WTC11 (cell line): ENCODE measurements at regions not wholly inside any gene's neighbourhood (a gene's known extent, or its start where the extent isn't known, plus 50 kb on each side); places are given as distances from the start of the nearest gene placed in this dataset.

ENCODE experiments used
- ATAC-seq: fragments of 200-7000 bp; cut with Tn5 transposase; 2 replicates; pipeline ENCODE4 v1.10.0; 2021; ENCODE audit warnings: mild to moderate bottlenecking, moderate library complexity
- CTCF ChIA-PET: fragments of 300-600 bp; sonication (Branson Sonifier 250); formaldehyde crosslinking; loops from one replicate; lab custom pipeline; 2021; ENCODE audit warnings: antibody characterized with exemption; lab: Charles Lee
- POLR2A ChIA-PET: fragments of 350-600 bp; sonication (Branson Sonifier 250); formaldehyde crosslinking; loops from one replicate; lab custom pipeline; 2021; ENCODE audit warnings: antibody characterized with exemption; lab: Charles Lee
- DNase-seq: peaks from one replicate; pipeline ENCODE4 v3.0.0; 2021; ENCODE audit warnings: low spot score
- H3K27ac Mint-ChIP-seq: 2 replicates; pipeline ENCODE4 v1.8.0; 2021; ENCODE audit warnings: mixed read lengths
- H3K27me3 Mint-ChIP-seq: 2 replicates; pipeline ENCODE4 v1.8.0; 2021; ENCODE audit warnings: low read depth, mild to moderate bottlenecking, moderate library complexity, mixed read lengths
- H3K36me3 Mint-ChIP-seq: 2 replicates; pipeline ENCODE4 v1.8.0; 2021; ENCODE audit warnings: mixed read lengths
- H3K4me1 Mint-ChIP-seq: 2 replicates; pipeline ENCODE4 v1.8.0; 2022; ENCODE audit warnings: mixed read lengths
- H3K4me3 Mint-ChIP-seq: 2 replicates; pipeline ENCODE4 v1.8.0; 2021; ENCODE audit warnings: mild to moderate bottlenecking, moderate library complexity, mixed read lengths
- H3K9me3 Mint-ChIP-seq: 2 replicates; pipeline ENCODE4 v1.8.0; 2021; ENCODE audit warnings: mixed read lengths
- CREM ChIP-seq: sonication (generic); formaldehyde crosslinking; IDR thresholded peaks from 2 replicates; pipeline ENCODE4 v1.8.1; 2022; ENCODE audit warnings: mild to moderate bottlenecking, missing genetic modification reagents, moderate library complexity
- ELF4 ChIP-seq: sonication (generic); formaldehyde crosslinking; IDR thresholded peaks from 2 replicates; pipeline ENCODE4 v1.8.1; 2022; ENCODE audit warnings: low read depth, mild to moderate bottlenecking, moderate library complexity, missing genetic modification reagents
- FOXJ3 ChIP-seq: sonication (generic); formaldehyde crosslinking; IDR thresholded peaks from 2 replicates; pipeline ENCODE4 v1.9.0; 2021; ENCODE audit warnings: missing genetic modification reagents, mild to moderate bottlenecking, borderline replicate concordance
- FOXP1 ChIP-seq: sonication (generic); formaldehyde crosslinking; IDR thresholded peaks from 2 replicates; pipeline ENCODE4 v1.8.0; 2022; ENCODE audit warnings: missing genetic modification reagents, mild to moderate bottlenecking, moderate library complexity, borderline replicate concordance
- GTF2I ChIP-seq: fragments of 250-450 bp; sonication (Bioruptor Pico); conservative IDR thresholded peaks from 2 replicates; pipeline ENCODE4 v1.4.0; 2021; ENCODE audit warnings: mild to moderate bottlenecking
- IRF2 ChIP-seq: sonication (generic); formaldehyde crosslinking; IDR thresholded peaks from 2 replicates; pipeline ENCODE4 v1.8.0; 2022; ENCODE audit warnings: low read depth, missing genetic modification reagents, borderline replicate concordance
- MXD4 ChIP-seq: fragments of 250-450 bp; sonication (Bioruptor Pico); IDR thresholded peaks from 2 replicates; pipeline ENCODE4 v1.8.0; 2021; ENCODE audit warnings: mild to moderate bottlenecking, moderate library complexity, borderline replicate concordance
- NR1H2 ChIP-seq: sonication (generic); formaldehyde crosslinking; IDR thresholded peaks from 2 replicates; pipeline ENCODE4 v1.9.0; 2021; ENCODE audit warnings: mild to moderate bottlenecking, moderate library complexity, missing genetic modification reagents
- PRRX2 ChIP-seq: fragments of 250-450 bp; sonication (Bioruptor Pico); IDR thresholded peaks from 2 replicates; pipeline ENCODE4 v1.8.0; 2021; ENCODE audit warnings: mild to moderate bottlenecking
- RELA ChIP-seq: sonication (generic); formaldehyde crosslinking; IDR thresholded peaks from 2 replicates; pipeline ENCODE4 v1.8.1; 2022; ENCODE audit warnings: missing genetic modification reagents, mild to moderate bottlenecking, borderline replicate concordance
- TCF7 ChIP-seq: sonication (generic); formaldehyde crosslinking; IDR thresholded peaks from 2 replicates; pipeline ENCODE4 v1.8.0; 2022; ENCODE audit warnings: mild to moderate bottlenecking, low read depth, missing genetic modification reagents, moderate library complexity
- ZNF671 ChIP-seq: fragments of 250-450 bp; sonication (Bioruptor Pico); IDR thresholded peaks from 2 replicates; pipeline ENCODE4 v1.8.0; 2021; ENCODE audit warnings: mild to moderate bottlenecking
- TF ChIP-seq, protein P1 (sequence below): sonication (generic); formaldehyde crosslinking; IDR thresholded peaks from 2 replicates; pipeline ENCODE4 v1.8.1; 2023; ENCODE audit warnings: mild to moderate bottlenecking, missing genetic modification reagents
- TF ChIP-seq, protein P2 (sequence below): fragments of 250-450 bp; sonication (Bioruptor Pico); IDR thresholded peaks from 2 replicates; pipeline ENCODE4 v1.9.0; 2021; ENCODE audit warnings: moderate library complexity, mild to moderate bottlenecking, inconsistent platforms, borderline replicate concordance
- TF ChIP-seq, protein P3 (sequence below): sonication (generic); formaldehyde crosslinking; conservative IDR thresholded peaks from 2 replicates; pipeline ENCODE4 v1.8.1; 2023; ENCODE audit warnings: mild to moderate bottlenecking, low read depth, missing genetic modification reagents, moderate library complexity
- TF ChIP-seq, protein P4 (sequence below): fragments of 250-450 bp; sonication (Bioruptor Pico); IDR thresholded peaks from 2 replicates; pipeline ENCODE4 v1.8.0; 2021; ENCODE audit warnings: mild to moderate bottlenecking
- TF ChIP-seq, protein P5 (sequence below): sonication (generic); formaldehyde crosslinking; conservative IDR thresholded peaks from 2 replicates; pipeline ENCODE4 v1.8.1; 2022; ENCODE audit warnings: mild to moderate bottlenecking, missing genetic modification reagents
- TF ChIP-seq, protein P6 (sequence below): sonication (generic); formaldehyde crosslinking; IDR thresholded peaks from 2 replicates; pipeline ENCODE4 v1.8.1; 2023; ENCODE audit warnings: mild to moderate bottlenecking, missing genetic modification reagents, moderate library complexity

DNA sequence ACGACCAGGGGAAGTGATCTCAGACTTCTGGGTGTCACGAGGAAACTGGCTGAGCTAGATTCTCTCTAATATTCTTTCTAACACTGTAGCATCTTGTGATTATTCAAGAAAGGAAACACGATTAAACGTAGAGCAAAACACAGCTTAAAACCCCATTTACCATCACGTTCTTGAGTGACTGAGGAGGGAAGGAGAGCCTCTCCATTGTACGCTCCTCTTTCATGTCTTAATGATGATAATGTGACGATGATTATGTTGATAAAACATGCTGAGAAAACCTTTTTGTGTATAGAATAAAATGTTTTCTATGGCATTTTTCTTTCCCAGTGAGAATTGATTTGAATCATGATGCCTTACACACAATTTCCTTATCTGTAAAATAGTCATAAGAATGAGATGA lies 705.6 kb upstream of the ID2 start:
- ChIA-PET CTCF (no interaction called here), POLR2A (no interaction called here)
- Mint-ChIP-seq H3K4me1 (peaks cover 50% of the 10 kb centered on the region), H3K4me3 (no peak overlapping the region), H3K36me3 (no peaks in the 10 kb centered on the region), H3K9me3 (no peaks in the 10 kb centered on the region), H3K27ac (no peak overlapping the region), H3K27me3 (no peaks in the 10 kb centered on the region)
- TF ChIP-seq GTF2I (CRISPR knock-in tag), result no peak
- DNase-seq (no peak), ATAC-seq (no peak)

DNA sequence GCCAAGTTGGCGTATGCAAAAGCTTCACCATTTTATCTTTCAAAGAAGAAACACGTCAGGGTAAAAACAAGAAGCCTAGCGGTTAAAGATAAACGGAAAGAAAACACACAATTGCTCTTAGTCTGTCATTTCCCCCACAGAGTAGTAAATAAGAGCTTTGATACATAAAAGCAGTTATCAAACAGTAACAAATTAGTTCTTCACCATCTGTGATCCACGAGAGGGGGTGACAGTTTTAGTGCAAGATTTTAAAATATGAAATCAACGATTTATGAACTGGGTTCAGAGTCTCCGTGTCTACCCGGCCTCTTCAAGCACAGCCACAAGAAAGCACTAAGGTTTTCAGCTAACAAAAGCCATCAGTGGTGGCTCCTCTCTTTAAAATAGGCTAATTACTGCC lies 703.9 kb upstream of the ID2 start:
- ATAC-seq (no peak), DNase-seq (no peak)
- ChIA-PET CTCF (no interaction called here), POLR2A (no interaction called here)
- Mint-ChIP-seq H3K36me3 (peaks cover 2% of the 10 kb centered on the region; the same call in 1 of the 2 replicates), H3K27me3 (no peaks in the 10 kb centered on the region), H3K27ac (no peak overlapping the region), H3K4me1 (peaks cover 35% of the 10 kb centered on the region), H3K4me3 (no peak overlapping the region), H3K9me3 (peaks cover 11% of the 10 kb centered on the region)
- TF ChIP-seq ZNF671 (CRISPR knock-in tag), result no peak
- TF ChIP-seq MXD4 (CRISPR knock-in tag), result no peak
- TF ChIP-seq, protein P1, sequence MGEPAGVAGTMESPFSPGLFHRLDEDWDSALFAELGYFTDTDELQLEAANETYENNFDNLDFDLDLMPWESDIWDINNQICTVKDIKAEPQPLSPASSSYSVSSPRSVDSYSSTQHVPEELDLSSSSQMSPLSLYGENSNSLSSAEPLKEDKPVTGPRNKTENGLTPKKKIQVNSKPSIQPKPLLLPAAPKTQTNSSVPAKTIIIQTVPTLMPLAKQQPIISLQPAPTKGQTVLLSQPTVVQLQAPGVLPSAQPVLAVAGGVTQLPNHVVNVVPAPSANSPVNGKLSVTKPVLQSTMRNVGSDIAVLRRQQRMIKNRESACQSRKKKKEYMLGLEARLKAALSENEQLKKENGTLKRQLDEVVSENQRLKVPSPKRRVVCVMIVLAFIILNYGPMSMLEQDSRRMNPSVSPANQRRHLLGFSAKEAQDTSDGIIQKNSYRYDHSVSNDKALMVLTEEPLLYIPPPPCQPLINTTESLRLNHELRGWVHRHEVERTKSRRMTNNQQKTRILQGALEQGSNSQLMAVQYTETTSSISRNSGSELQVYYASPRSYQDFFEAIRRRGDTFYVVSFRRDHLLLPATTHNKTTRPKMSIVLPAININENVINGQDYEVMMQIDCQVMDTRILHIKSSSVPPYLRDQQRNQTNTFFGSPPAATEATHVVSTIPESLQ (CRISPR knock-in tag), result no peak
- no peak for TF ChIP-seq NR1H2 (CRISPR knock-in tag)
- no peak for TF ChIP-seq FOXJ3 (CRISPR knock-in tag)
- TF ChIP-seq GTF2I (CRISPR knock-in tag), result no peak
- TF ChIP-seq CREM, result no peak
- TF ChIP-seq, protein P2, sequence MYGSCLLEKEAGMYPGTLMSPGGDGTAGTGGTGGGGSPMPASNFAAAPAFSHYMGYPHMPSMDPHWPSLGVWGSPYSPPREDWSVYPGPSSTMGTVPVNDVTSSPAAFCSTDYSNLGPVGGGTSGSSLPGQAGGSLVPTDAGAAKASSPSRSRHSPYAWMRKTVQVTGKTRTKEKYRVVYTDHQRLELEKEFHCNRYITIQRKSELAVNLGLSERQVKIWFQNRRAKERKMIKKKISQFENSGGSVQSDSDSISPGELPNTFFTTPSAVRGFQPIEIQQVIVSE (CRISPR knock-in tag), result no peak
- no peak for TF ChIP-seq PRRX2 (CRISPR knock-in tag)
- TF ChIP-seq RELA (CRISPR knock-in tag), result no peak
- TF ChIP-seq, protein P3, sequence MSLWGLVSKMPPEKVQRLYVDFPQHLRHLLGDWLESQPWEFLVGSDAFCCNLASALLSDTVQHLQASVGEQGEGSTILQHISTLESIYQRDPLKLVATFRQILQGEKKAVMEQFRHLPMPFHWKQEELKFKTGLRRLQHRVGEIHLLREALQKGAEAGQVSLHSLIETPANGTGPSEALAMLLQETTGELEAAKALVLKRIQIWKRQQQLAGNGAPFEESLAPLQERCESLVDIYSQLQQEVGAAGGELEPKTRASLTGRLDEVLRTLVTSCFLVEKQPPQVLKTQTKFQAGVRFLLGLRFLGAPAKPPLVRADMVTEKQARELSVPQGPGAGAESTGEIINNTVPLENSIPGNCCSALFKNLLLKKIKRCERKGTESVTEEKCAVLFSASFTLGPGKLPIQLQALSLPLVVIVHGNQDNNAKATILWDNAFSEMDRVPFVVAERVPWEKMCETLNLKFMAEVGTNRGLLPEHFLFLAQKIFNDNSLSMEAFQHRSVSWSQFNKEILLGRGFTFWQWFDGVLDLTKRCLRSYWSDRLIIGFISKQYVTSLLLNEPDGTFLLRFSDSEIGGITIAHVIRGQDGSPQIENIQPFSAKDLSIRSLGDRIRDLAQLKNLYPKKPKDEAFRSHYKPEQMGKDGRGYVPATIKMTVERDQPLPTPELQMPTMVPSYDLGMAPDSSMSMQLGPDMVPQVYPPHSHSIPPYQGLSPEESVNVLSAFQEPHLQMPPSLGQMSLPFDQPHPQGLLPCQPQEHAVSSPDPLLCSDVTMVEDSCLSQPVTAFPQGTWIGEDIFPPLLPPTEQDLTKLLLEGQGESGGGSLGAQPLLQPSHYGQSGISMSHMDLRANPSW (CRISPR knock-in tag), result no peak
- TF ChIP-seq, protein P4, sequence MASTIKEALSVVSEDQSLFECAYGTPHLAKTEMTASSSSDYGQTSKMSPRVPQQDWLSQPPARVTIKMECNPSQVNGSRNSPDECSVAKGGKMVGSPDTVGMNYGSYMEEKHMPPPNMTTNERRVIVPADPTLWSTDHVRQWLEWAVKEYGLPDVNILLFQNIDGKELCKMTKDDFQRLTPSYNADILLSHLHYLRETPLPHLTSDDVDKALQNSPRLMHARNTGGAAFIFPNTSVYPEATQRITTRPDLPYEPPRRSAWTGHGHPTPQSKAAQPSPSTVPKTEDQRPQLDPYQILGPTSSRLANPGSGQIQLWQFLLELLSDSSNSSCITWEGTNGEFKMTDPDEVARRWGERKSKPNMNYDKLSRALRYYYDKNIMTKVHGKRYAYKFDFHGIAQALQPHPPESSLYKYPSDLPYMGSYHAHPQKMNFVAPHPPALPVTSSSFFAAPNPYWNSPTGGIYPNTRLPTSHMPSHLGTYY, result no peak
- no peak for TF ChIP-seq FOXP1 (CRISPR knock-in tag)
- TF ChIP-seq, protein P5, sequence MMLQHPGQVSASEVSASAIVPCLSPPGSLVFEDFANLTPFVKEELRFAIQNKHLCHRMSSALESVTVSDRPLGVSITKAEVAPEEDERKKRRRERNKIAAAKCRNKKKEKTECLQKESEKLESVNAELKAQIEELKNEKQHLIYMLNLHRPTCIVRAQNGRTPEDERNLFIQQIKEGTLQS, result no peak
- no peak for TF ChIP-seq TCF7 (CRISPR knock-in tag)
- TF ChIP-seq, protein P6, sequence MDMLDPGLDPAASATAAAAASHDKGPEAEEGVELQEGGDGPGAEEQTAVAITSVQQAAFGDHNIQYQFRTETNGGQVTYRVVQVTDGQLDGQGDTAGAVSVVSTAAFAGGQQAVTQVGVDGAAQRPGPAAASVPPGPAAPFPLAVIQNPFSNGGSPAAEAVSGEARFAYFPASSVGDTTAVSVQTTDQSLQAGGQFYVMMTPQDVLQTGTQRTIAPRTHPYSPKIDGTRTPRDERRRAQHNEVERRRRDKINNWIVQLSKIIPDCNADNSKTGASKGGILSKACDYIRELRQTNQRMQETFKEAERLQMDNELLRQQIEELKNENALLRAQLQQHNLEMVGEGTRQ (CRISPR knock-in tag), result no peak
- TF ChIP-seq ELF4, result no peak
- no peak for TF ChIP-seq IRF2 (CRISPR knock-in tag)
